ENCODE measurements at regions not wholly inside any gene's neighbourhood (a gene's known extent, or its start where the extent isn't known, plus 50 kb on each side); places are given as distances from the start of the nearest gene placed in this dataset.

DNA sequence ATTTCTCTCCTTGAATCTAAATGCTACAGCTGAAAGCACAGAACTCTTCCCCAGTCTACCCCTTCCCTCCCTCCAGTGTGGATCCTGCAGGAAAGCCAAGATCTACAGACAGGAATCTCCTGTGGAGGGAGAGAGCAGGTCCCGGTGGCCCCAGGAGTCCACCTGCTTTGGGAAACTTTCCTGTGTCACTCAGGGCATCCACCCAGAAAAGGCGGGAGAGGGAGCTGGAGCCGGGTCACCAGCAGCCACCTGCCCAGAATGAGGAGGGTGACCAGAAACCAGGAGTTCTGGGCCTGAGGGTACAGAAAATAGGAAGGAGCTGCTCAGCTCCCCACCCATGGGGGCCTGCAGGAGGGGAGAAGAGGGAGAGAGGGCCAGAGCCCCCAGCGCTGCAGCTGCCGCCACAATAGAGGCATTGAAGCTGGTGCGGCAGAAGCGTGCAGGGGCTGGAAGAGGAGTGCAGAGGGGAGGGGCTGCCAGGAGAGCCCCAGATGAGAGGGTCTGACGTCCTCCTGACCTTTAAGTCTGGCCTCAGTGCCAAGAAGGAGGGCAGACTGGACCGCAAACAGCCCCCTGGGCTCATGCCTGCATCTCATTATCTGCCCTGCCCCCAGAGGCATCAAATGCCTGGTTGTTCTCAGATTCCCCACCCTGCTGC is 56.3 kb upstream of the TMEM72 start:
- H3K27ac Mint-ChIP-seq, result no peak overlapping the region
- Histone ChIP-seq H3K27ac (ENCODE audit: low read length in 2 of 2) (no peak overlapping the region), H2AFZ (ENCODE audit: insufficient read depth, low read depth, low read length, poor library complexity, severe bottlenecking) (no peak overlapping the region), H3K4me2 (replicated peaks; ENCODE audit: low read depth, low read length, poor library complexity, severe bottlenecking) (no peak overlapping the region), H3K4me3 (ENCODE audit: control extremely low read depth in 1 of 5, extremely low read depth in 1 of 5, insufficient read depth in 1 of 5, low read depth in 2 of 5, low read length in 4 of 5) (no peak overlapping the region), H3K79me2 (ENCODE audit: control insufficient read depth, insufficient read depth, low read length) (no peaks in the 10 kb centered on the region), H3K4me1 (ENCODE audit: control insufficient read depth in 2 of 2, insufficient read depth in 2 of 2, low read length in 2 of 2) (no peaks in the 10 kb centered on the region), H3K9ac (ENCODE audit: low read length) (no peak overlapping the region), H3K9me3 (ENCODE audit: control extremely low read depth in 1 of 3, control insufficient read depth in 2 of 3, insufficient read depth in 1 of 3, low read length in 2 of 3) (no peaks in the 10 kb centered on the region), H3K27me3 (replicated peaks in 1 of 4; ENCODE audit: control extremely low read depth in 1 of 4, control insufficient read depth in 3 of 4, insufficient read depth in 4 of 4, low read length in 3 of 4) (no peaks in the 10 kb centered on the region), H3K36me3 (replicated peaks in 1 of 2; ENCODE audit: control extremely low read depth in 1 of 2, control insufficient read depth in 1 of 2, extremely low read depth in 1 of 2, insufficient read depth in 2 of 2, low read length in 1 of 2) (no peaks in the 10 kb centered on the region), H4K20me1 (ENCODE audit: control insufficient read depth, insufficient read depth, low read length, poor library complexity, severe bottlenecking) (no peaks in the 10 kb centered on the region)
- DNase-seq (no peak), ATAC-seq (ENCODE audit: low read depth) (no peak)
- no peak for TF ChIP-seq EZH2 (IDR thresholded peaks at IDR 0.05; ENCODE audit: borderline replicate concordance, insufficient read depth, low read depth, low read length, poor library complexity, severe bottlenecking)
- TF ChIP-seq, protein P1, sequence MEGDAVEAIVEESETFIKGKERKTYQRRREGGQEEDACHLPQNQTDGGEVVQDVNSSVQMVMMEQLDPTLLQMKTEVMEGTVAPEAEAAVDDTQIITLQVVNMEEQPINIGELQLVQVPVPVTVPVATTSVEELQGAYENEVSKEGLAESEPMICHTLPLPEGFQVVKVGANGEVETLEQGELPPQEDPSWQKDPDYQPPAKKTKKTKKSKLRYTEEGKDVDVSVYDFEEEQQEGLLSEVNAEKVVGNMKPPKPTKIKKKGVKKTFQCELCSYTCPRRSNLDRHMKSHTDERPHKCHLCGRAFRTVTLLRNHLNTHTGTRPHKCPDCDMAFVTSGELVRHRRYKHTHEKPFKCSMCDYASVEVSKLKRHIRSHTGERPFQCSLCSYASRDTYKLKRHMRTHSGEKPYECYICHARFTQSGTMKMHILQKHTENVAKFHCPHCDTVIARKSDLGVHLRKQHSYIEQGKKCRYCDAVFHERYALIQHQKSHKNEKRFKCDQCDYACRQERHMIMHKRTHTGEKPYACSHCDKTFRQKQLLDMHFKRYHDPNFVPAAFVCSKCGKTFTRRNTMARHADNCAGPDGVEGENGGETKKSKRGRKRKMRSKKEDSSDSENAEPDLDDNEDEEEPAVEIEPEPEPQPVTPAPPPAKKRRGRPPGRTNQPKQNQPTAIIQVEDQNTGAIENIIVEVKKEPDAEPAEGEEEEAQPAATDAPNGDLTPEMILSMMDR (IDR thresholded peaks at IDR 0.05), result no peak
- H3K27me3 Mint-ChIP-seq, result peaks cover 8% of the 10 kb centered on the region
- no peaks in the 10 kb centered on the region for H3K4me1 Mint-ChIP-seq
- CTCF ChIA-PET, result interaction anchor here (0.6 to 0.9 kb wide), 2 partner anchors 9 to 912 kb away, joined by 3 read pairs; no protein-coding TSS in a partner anchor
- H3K4me3 Mint-ChIP-seq, result no peak overlapping the region
- POLR2A ChIA-PET, result no interaction called here
- WGBS (ENCODE audit: insufficient coverage), result 90% methylated on average over 9 of the region's 9 CpGs
- intact Hi-C loops (cut with micrococcal nuclease), result no loop called here
- no peaks in the 10 kb centered on the region for H3K9me3 Mint-ChIP-seq (ENCODE audit: insufficient read depth)

GRCh38 chr10:44856696-44857095 is 54.4 kb upstream of the TMEM72 start:
- intact Hi-C loops (cut with micrococcal nuclease), result loop anchor here (2.0 kb wide), 1 partner anchor 1186 kb away; no protein-coding TSS in a partner anchor

More at GRCh38 chr10:44856696-44857095, 54.4 kb upstream of the TMEM72 start:
- POLR2A ChIA-PET, result no interaction called here
- CTCF ChIA-PET, result interaction anchor here (0.7 to 1.7 kb wide), 6 partner anchors 9 to 1186 kb away, joined by 3 to 9 read pairs (median 4); no protein-coding TSS in a partner anchor
- no peaks in the 10 kb centered on the region for H3K4me1 ChIP-seq (ENCODE audit: control insufficient read depth in 2 of 2, insufficient read depth in 2 of 2, low read length in 2 of 2)
- no peak overlapping the region for H3K27ac ChIP-seq (ENCODE audit: low read length in 2 of 2)
- peaks cover 12% of the 10 kb centered on the region for H3K27me3 Mint-ChIP-seq
- no peaks in the 10 kb centered on the region for H3K9me3 ChIP-seq (ENCODE audit: control extremely low read depth in 1 of 3, control insufficient read depth in 2 of 3, insufficient read depth in 1 of 3, low read length in 2 of 3)
- no peak overlapping the region for H3K4me2 ChIP-seq (replicated peaks; ENCODE audit: low read depth, low read length, poor library complexity, severe bottlenecking)
- no peak overlapping the region for H3K9ac ChIP-seq (ENCODE audit: low read length)
- H3K27me3 ChIP-seq (replicated peaks in 1 of 4; ENCODE audit: control extremely low read depth in 1 of 4, control insufficient read depth in 3 of 4, insufficient read depth in 4 of 4, low read length in 3 of 4), result no peaks in the 10 kb centered on the region
- H3K9me3 Mint-ChIP-seq (ENCODE audit: insufficient read depth), result no peaks in the 10 kb centered on the region
- WGBS (ENCODE audit: insufficient coverage), result 79% methylated on average over 7 of the region's 7 CpGs
- ATAC-seq (ENCODE audit: low read depth) (no peak), DNase-seq (no peak)
- no peaks in the 10 kb centered on the region for H4K20me1 ChIP-seq (ENCODE audit: control insufficient read depth, insufficient read depth, low read length, poor library complexity, severe bottlenecking)
- no peak overlapping the region for H3K27ac Mint-ChIP-seq
- no peak overlapping the region for H3K4me3 ChIP-seq (ENCODE audit: control extremely low read depth in 1 of 5, extremely low read depth in 1 of 5, insufficient read depth in 1 of 5, low read depth in 2 of 5, low read length in 4 of 5)
- no peaks in the 10 kb centered on the region for H3K4me1 Mint-ChIP-seq
- H3K36me3 ChIP-seq (replicated peaks in 1 of 2; ENCODE audit: control extremely low read depth in 1 of 2, control insufficient read depth in 1 of 2, extremely low read depth in 1 of 2, insufficient read depth in 2 of 2, low read length in 1 of 2), result no peaks in the 10 kb centered on the region
- H3K4me3 Mint-ChIP-seq, result no peak overlapping the region
- TF ChIP-seq, protein P1 (IDR thresholded peaks at IDR 0.05), result no peak
- TF ChIP-seq EZH2 (IDR thresholded peaks at IDR 0.05; ENCODE audit: borderline replicate concordance, insufficient read depth, low read depth, low read length, poor library complexity, severe bottlenecking), result no peak
- H3K79me2 ChIP-seq (ENCODE audit: control insufficient read depth, insufficient read depth, low read length), result no peaks in the 10 kb centered on the region
- no peak overlapping the region for H2AFZ ChIP-seq (ENCODE audit: insufficient read depth, low read depth, low read length, poor library complexity, severe bottlenecking)

All from B cell (primary cell).